ENCODE measurements at regions not wholly inside any gene's neighbourhood (a gene's known extent, or its start where the extent isn't known, plus 50 kb on each side); places are given as distances from the start of the nearest gene placed in this dataset.
A peak's percentile ranks its signal among the peaks of the same experiment; 100 is the strongest.

DNA sequence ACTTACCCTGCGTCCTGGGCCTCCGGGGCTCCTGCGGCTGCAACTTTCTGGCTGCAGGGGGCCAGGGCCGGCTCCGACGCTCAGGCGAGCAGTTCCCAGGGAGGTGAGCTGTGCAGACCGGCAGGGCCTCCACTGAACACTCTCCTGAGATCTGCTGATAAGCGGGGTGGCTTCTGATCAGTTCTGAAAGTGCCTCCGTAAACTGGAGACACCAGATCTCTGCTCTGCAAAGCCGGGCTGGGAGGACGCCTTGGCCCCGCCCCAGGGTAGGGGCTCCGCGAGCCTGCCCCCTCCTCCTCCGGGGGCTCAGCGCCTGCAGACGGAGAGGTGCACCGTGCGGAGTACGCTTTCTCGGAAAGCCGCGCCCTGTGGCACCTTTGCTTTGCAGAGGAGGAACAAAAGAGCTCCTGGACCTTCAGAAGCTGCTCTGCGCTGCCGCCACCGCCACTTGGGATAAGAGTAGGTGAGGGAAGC, 141.3 kb upstream of the VKORC1L1 start (continued):
- TF ChIP-seq, protein P1, sequence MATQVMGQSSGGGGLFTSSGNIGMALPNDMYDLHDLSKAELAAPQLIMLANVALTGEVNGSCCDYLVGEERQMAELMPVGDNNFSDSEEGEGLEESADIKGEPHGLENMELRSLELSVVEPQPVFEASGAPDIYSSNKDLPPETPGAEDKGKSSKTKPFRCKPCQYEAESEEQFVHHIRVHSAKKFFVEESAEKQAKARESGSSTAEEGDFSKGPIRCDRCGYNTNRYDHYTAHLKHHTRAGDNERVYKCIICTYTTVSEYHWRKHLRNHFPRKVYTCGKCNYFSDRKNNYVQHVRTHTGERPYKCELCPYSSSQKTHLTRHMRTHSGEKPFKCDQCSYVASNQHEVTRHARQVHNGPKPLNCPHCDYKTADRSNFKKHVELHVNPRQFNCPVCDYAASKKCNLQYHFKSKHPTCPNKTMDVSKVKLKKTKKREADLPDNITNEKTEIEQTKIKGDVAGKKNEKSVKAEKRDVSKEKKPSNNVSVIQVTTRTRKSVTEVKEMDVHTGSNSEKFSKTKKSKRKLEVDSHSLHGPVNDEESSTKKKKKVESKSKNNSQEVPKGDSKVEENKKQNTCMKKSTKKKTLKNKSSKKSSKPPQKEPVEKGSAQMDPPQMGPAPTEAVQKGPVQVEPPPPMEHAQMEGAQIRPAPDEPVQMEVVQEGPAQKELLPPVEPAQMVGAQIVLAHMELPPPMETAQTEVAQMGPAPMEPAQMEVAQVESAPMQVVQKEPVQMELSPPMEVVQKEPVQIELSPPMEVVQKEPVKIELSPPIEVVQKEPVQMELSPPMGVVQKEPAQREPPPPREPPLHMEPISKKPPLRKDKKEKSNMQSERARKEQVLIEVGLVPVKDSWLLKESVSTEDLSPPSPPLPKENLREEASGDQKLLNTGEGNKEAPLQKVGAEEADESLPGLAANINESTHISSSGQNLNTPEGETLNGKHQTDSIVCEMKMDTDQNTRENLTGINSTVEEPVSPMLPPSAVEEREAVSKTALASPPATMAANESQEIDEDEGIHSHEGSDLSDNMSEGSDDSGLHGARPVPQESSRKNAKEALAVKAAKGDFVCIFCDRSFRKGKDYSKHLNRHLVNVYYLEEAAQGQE (IDR thresholded peaks at IDR 0.05; ENCODE audit: borderline replicate concordance), result peak; percentile 27; the same call in 1 of the 2 replicates
- TF ChIP-seq, protein P1 (CRISPR knock-in tag; IDR thresholded peaks at IDR 0.05; ENCODE audit: low read depth), result no peak
- no peak for TF ChIP-seq ZNF395 (CRISPR knock-in tag; IDR thresholded peaks at IDR 0.05)
- TF ChIP-seq, protein P2, sequence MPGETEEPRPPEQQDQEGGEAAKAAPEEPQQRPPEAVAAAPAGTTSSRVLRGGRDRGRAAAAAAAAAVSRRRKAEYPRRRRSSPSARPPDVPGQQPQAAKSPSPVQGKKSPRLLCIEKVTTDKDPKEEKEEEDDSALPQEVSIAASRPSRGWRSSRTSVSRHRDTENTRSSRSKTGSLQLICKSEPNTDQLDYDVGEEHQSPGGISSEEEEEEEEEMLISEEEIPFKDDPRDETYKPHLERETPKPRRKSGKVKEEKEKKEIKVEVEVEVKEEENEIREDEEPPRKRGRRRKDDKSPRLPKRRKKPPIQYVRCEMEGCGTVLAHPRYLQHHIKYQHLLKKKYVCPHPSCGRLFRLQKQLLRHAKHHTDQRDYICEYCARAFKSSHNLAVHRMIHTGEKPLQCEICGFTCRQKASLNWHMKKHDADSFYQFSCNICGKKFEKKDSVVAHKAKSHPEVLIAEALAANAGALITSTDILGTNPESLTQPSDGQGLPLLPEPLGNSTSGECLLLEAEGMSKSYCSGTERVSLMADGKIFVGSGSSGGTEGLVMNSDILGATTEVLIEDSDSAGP (CRISPR knock-in tag; IDR thresholded peaks at IDR 0.05), result no peak
- TF ChIP-seq, protein P3, sequence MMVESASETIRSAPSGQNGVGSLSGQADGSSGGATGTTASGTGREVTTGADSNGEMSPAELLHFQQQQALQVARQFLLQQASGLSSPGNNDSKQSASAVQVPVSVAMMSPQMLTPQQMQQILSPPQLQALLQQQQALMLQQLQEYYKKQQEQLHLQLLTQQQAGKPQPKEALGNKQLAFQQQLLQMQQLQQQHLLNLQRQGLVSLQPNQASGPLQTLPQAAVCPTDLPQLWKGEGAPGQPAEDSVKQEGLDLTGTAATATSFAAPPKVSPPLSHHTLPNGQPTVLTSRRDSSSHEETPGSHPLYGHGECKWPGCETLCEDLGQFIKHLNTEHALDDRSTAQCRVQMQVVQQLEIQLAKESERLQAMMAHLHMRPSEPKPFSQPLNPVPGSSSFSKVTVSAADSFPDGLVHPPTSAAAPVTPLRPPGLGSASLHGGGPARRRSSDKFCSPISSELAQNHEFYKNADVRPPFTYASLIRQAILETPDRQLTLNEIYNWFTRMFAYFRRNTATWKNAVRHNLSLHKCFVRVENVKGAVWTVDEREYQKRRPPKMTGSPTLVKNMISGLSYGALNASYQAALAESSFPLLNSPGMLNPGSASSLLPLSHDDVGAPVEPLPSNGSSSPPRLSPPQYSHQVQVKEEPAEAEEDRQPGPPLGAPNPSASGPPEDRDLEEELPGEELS (CRISPR knock-in tag; IDR thresholded peaks at IDR 0.05; ENCODE audit: borderline replicate concordance), result no peak
- TF ChIP-seq RCOR1 (IDR thresholded peaks at IDR 0.05; ENCODE audit: borderline replicate concordance in 1 of 2, low read depth in 2 of 2, low read length in 2 of 2), result no peak
- no peak for TF ChIP-seq CHD4 (IDR thresholded peaks at IDR 0.05; ENCODE audit: insufficient read depth, insufficient replicate concordance, low read depth, low read length, poor library complexity, severe bottlenecking)

Data from K562 (cell line).